ENCODE measurements at regions not wholly inside any gene's neighbourhood (a gene's known extent, or its start where the extent isn't known, plus 50 kb on each side); places are given as distances from the start of the nearest gene placed in this dataset.

- H2AFZ ChIP-seq (ENCODE audit: low read depth, low read length): no peak overlapping the region
- BruUV-seq (replicated peaks): no TSS peak
- H3K36me3 ChIP-seq (ENCODE audit: control insufficient read depth, insufficient read depth, low read length): no peaks in the 10 kb centered on the region
- no peaks in the 10 kb centered on the region for H3K9me1 ChIP-seq (ENCODE audit: control insufficient read depth, insufficient read depth, low read length)
- no peaks in the 10 kb centered on the region for H3K9me3 ChIP-seq (replicated peaks; ENCODE audit: control insufficient read depth, insufficient read depth, low read depth, low read length)
- WGBS (ENCODE audit: insufficient coverage, low coverage, missing lambda C conversion rate): 1% methylated on average over 9 of the region's 9 CpGs
- H3K4me2 ChIP-seq (ENCODE audit: insufficient read depth, low read length): no peak overlapping the region
- DNase-seq (ENCODE audit: extremely low read depth in 1 of 4, low spot score in 3 of 4) (no peak), FAIRE-seq (no peak), ATAC-seq (no peak)
- no peaks in the 10 kb centered on the region for H4K20me1 ChIP-seq (replicated peaks; ENCODE audit: control insufficient read depth, insufficient read depth, low read length)
- ChIA-PET POLR2A (no interaction called here), CTCF (ENCODE audit: low intra/inter-chr PET ratio) (no interaction called here)
- H3K9ac ChIP-seq (ENCODE audit: insufficient read depth in 1 of 2, low read depth in 2 of 2, low read length in 2 of 2): no peak overlapping the region
- intact Hi-C loops (cut with micrococcal nuclease) (no loop called here), in situ Hi-C loops (cut with MboI) (no loop called here)
- peaks cover 0 to 4% of the 10 kb centered on the region in 2 experiments; a peak in 2 of 5 replicates for H3K27me3 ChIP-seq (ENCODE audit: control insufficient read depth in 2 of 2, insufficient read depth in 2 of 2, low read length in 2 of 2)
- no peaks in the 10 kb centered on the region for H3K79me2 ChIP-seq (ENCODE audit: control insufficient read depth, insufficient read depth, low read length)
- H3K27ac ChIP-seq (ENCODE audit: extremely low read depth, low read depth, low read length): no peak overlapping the region
- H3K4me1 ChIP-seq (replicated peaks in 1 of 2; ENCODE audit: control insufficient read depth in 2 of 2, insufficient read depth in 2 of 2, low read length in 2 of 2): no peaks in the 10 kb centered on the region
- H3K4me3 ChIP-seq: no peak overlapping the region
- TF ChIP-seq GTF2A2 (tag; IDR thresholded peaks at IDR 0.05) (no peak), TFE3 (CRISPR knock-in tag; IDR thresholded peaks at IDR 0.05) (no peak), HMBOX1 (IDR thresholded peaks at IDR 0.05) (no peak), ETV5 (CRISPR knock-in tag; IDR thresholded peaks at IDR 0.05; ENCODE audit: low read depth) (no peak), ZFP91 (CRISPR knock-in tag; IDR thresholded peaks at IDR 0.05) (no peak), BCLAF1 (IDR thresholded peaks at IDR 0.05; ENCODE audit: borderline replicate concordance in 1 of 2, control insufficient read depth in 1 of 2, low read depth in 2 of 2, low read length in 1 of 2) (no peak), HDAC3 (IDR thresholded peaks at IDR 0.05; ENCODE audit: borderline replicate concordance, partially characterized antibody) (no peak), ZFX (CRISPR knock-in tag; IDR thresholded peaks at IDR 0.05) (no peak), ILK (tag; IDR thresholded peaks at IDR 0.05; ENCODE audit: borderline replicate concordance, low read depth) (no peak), FOXP1 (CRISPR knock-in tag; IDR thresholded peaks at IDR 0.05) (no peak), ZNF431 (CRISPR knock-in tag; IDR thresholded peaks at IDR 0.05) (no peak), SP1 (CRISPR knock-in tag; IDR thresholded peaks at IDR 0.05) (no peak), ELF1 (tag; IDR thresholded peaks at IDR 0.05) (no peak), ZNF124 (CRISPR knock-in tag; IDR thresholded peaks at IDR 0.05) (no peak), RFX5 (IDR thresholded peaks at IDR 0.05; ENCODE audit: low read depth, low read length) (no peak), ARID1B (IDR thresholded peaks at IDR 0.05) (no peak)
These were observed 113.2 kb downstream of the CRLF2 start for GRCh38 chrX:1099146-1099770.
